ENCODE measurements at regions not wholly inside any gene's neighbourhood (a gene's known extent, or its start where the extent isn't known, plus 50 kb on each side); places are given as distances from the start of the nearest gene placed in this dataset.
"Not testable (repeated sequence)": the region's sequence is repeated elsewhere in the genome, so short reads cannot be mapped to it uniquely, and the experiment has no call there.

DNA sequence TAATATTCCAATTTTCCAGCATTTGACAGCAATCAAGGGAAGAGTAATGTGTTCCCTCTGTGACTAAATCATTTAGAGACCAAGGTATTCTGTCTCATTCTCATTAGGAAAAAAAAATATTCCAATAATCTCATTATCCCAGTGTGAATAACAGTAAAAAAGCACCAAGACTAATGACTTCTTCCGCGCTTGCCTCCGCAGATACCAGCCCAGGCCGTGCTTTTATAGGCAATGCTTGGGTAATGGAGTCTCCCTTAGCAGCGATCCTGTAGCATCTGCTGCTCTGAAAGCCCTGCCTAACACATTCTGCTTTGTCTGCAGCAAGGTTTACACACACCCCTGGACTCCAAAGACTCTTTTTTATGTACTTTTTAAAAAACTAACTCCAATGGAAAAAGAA, 470.0 kb upstream of the CAMK1G start:
- WGBS, 2 donors = 68% methylated on average over 5 of the region's 5 CpGs
- intact Hi-C loops (cut with DNase I; ENCODE audit: low total_unique reads) = no loop called here
- no peak for DNase-seq (ENCODE audit: low spot score in 2 of 2)
- H3K4me3 ChIP-seq (ENCODE audit: low read depth, poor library complexity, severe bottlenecking) = no peak overlapping the region
- TF ChIP-seq POLR2A (IDR thresholded peaks at IDR 0.05) (no peak), CTCF (IDR thresholded peaks at IDR 0.05) (no peak)

DNA sequence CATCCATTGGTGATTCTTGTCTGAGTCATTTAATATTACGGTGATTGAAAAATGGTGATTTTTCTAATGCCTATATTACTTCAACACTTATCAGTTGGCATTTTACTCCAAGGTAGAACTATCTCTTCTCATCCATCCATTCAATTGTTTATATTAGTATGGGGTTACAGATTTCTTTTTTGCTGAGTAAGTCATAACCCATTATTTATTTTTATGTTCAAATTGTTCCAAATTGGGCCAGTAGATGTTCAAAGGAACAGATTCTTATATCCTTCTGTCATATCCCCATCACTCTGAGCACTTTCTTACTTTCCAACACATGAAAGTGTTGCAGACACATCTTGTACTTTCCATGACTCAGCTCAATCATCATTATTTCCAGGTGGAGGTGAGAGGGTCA, 466.8 kb upstream of the CAMK1G start:
- intact Hi-C loops (cut with DNase I; ENCODE audit: low total_unique reads) = no loop called here
- H3K4me3 ChIP-seq (ENCODE audit: low read depth, poor library complexity, severe bottlenecking) = no peak overlapping the region
- TF ChIP-seq POLR2A (IDR thresholded peaks at IDR 0.05) (no peak), CTCF (IDR thresholded peaks at IDR 0.05) (no peak)
- no peak for DNase-seq (ENCODE audit: low spot score in 2 of 2)
- 94 to 98% methylated on average over 1 of the region's 1 CpG for WGBS, 2 donors

DNA sequence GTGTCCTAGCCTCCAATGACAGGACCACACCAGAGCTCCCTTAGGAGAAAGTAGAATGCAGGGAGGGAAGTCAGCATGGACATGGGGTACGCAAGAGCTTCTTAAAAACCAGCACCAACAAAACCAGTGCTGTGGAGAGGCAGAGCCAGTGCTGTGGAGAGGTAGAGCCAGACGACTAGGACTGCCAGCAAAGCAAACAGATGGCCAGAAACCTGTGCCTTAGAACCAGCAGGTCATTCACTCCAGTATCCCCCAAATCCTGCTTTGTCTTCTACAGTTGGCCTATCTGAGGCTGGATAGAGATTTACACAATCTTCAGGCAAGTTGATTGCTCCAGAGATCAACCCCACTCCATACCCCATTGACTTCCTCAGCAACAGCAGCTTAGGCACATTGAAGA, 459.9 kb upstream of the CAMK1G start:
- intact Hi-C loops (cut with DNase I; ENCODE audit: low total_unique reads) = no loop called here
- no peak for TF ChIP-seq POLR2A (IDR thresholded peaks at IDR 0.05)
- no peak for TF ChIP-seq CTCF (IDR thresholded peaks at IDR 0.05)
- no peak overlapping the region for H3K4me3 ChIP-seq (ENCODE audit: low read depth, poor library complexity, severe bottlenecking)
- DNase-seq (ENCODE audit: low spot score in 2 of 2) = no peak
- WGBS, 2 donors = 68 to 84% methylated on average over 2 of the region's 2 CpGs

- intact Hi-C loops (cut with DNase I; ENCODE audit: low total_unique reads); H3K4me3 ChIP-seq (ENCODE audit: low read depth, poor library complexity, severe bottlenecking); DNase-seq (ENCODE audit: low spot score in 2 of 2): not testable (repeated sequence)
- no CpG with 5 or more reads among the region's 32 CpGs for WGBS, 2 donors
Measured at GRCh38 chr1:209129091-209129490, 454.4 kb upstream of the CAMK1G start.

GRCh38 chr1:209130886-209131285, 452.6 kb upstream of the CAMK1G start:
- no peak overlapping the region for H3K4me3 ChIP-seq (ENCODE audit: low read depth, poor library complexity, severe bottlenecking)
- WGBS, 2 donors = 71 to 80% methylated on average over 7 of the region's 7 CpGs

GRCh38 chr1:209132736-209133467, 450.6 kb upstream of the CAMK1G start:
- WGBS, 2 donors = 73 to 77% methylated on average over 17 of the region's 17 CpGs
- no peak for DNase-seq (ENCODE audit: low spot score in 2 of 2)
- no peak overlapping the region for H3K4me3 ChIP-seq (ENCODE audit: low read depth, poor library complexity, severe bottlenecking)
- TF ChIP-seq POLR2A (IDR thresholded peaks at IDR 0.05) (no peak), CTCF (IDR thresholded peaks at IDR 0.05) (no peak)
- intact Hi-C loops (cut with DNase I; ENCODE audit: low total_unique reads) = no loop called here

More at GRCh38 chr1:209130886-209131285, 452.6 kb upstream of the CAMK1G start:
- intact Hi-C loops (cut with DNase I; ENCODE audit: low total_unique reads) = no loop called here
- TF ChIP-seq CTCF (IDR thresholded peaks at IDR 0.05) (no peak), POLR2A (IDR thresholded peaks at IDR 0.05) (no peak)
- no peak for DNase-seq (ENCODE audit: low spot score in 2 of 2)

Measured in lower leg skin (tissue), 4 donors.